GM12865 (cell line): ENCODE measurements at regions not wholly inside any gene's neighbourhood (a gene's known extent, or its start where the extent isn't known, plus 50 kb on each side); places are given as distances from the start of the nearest gene placed in this dataset.

Source experiments
- DNase-seq: peaks from one replicate; pipeline ENCODE4 v3.0.0; 2010; ENCODE audit warnings: low read depth
- H3K4me3 ChIP-seq: 2 replicates; pipeline ENCODE4 v1.5.1; 2011; ENCODE audit warnings: mild to moderate bottlenecking, low read depth, low read length, control low read depth
- CTCF ChIP-seq: IDR thresholded peaks from 2 replicates; pipeline ENCODE4 v1.5.1; 2011; ENCODE audit warnings: low read length, control low read depth, low read depth, inconsistent platforms; ENCODE audit not compliant: insufficient read depth; ENCODE audit errors: missing control alignments

- no peak for TF ChIP-seq CTCF
- DNase-seq: no peak
- H3K4me3 ChIP-seq: no peak overlapping the region
Measured at GRCh38 chr14:34362641-34363251, 99.3 kb downstream of the SPTSSA start.

- DNase-seq: no peak
- no peak for TF ChIP-seq CTCF
- H3K4me3 ChIP-seq: no peak overlapping the region
Measured at GRCh38 chr14:34361504-34362011, 100.5 kb downstream of the SPTSSA start.

- no peak for TF ChIP-seq CTCF
- no peak for DNase-seq
- H3K4me3 ChIP-seq: no peak overlapping the region
Measured at GRCh38 chr14:34359420-34360117, 102.5 kb downstream of the SPTSSA start.

- no peak for TF ChIP-seq CTCF
- no peak overlapping the region for H3K4me3 ChIP-seq
- no peak for DNase-seq
Measured at GRCh38 chr14:34356264-34356654, 105.8 kb downstream of the SPTSSA start.

GRCh38 chr14:34355584-34356263, 106.3 kb downstream of the SPTSSA start:
- H3K4me3 ChIP-seq: no peak overlapping the region
- DNase-seq: no peak
- TF ChIP-seq CTCF: no peak

- no peak for TF ChIP-seq CTCF
- DNase-seq: no peak
- no peak overlapping the region for H3K4me3 ChIP-seq
Measured at GRCh38 chr14:34354556-34354955, 107.5 kb downstream of the SPTSSA start.

- no peak overlapping the region for H3K4me3 ChIP-seq
- no peak for TF ChIP-seq CTCF
- DNase-seq: no peak
Measured at GRCh38 chr14:34350903-34351302, 111.1 kb downstream of the SPTSSA start.
